ENCODE measurements at regions not wholly inside any gene's neighbourhood (a gene's known extent, or its start where the extent isn't known, plus 50 kb on each side); places are given as distances from the start of the nearest gene placed in this dataset.

GRCh38 chr10:15451137-15452094 is 80.3 kb upstream of the FAM171A1 start:
- H2AFZ ChIP-seq (ENCODE audit: low read length) = no peak overlapping the region
- H3K36me3 ChIP-seq (ENCODE audit: insufficient read depth, low read length) = no peaks in the 10 kb centered on the region
- H3F3A ChIP-seq (ENCODE audit: low read depth) = no peaks in the 10 kb centered on the region
- no peak overlapping the region for H3K4me2 ChIP-seq (ENCODE audit: low read depth, low read length, poor library complexity, severe bottlenecking)
- H3K4me3 ChIP-seq (ENCODE audit: low read length, poor library complexity, severe bottlenecking) = no peak overlapping the region
- no peak overlapping the region for H3K9ac ChIP-seq (ENCODE audit: low read depth, low read length, poor library complexity, severe bottlenecking)
- H4K20me1 ChIP-seq (ENCODE audit: insufficient read depth, low read length, poor library complexity, severe bottlenecking) = no peaks in the 10 kb centered on the region
- no peaks in the 10 kb centered on the region for H3K27me3 ChIP-seq (ENCODE audit: insufficient read depth, low read length, poor library complexity, severe bottlenecking)
- no peaks in the 10 kb centered on the region for H3K4me1 ChIP-seq (ENCODE audit: insufficient read depth, low read length, poor library complexity, severe bottlenecking)
- no peaks in the 10 kb centered on the region for H3K9me2 ChIP-seq (replicated peaks; ENCODE audit: low read depth, low read length)
- no peaks in the 10 kb centered on the region for H3K9me3 ChIP-seq (ENCODE audit: insufficient read depth, low read depth, low read length)
- no peaks in the 10 kb centered on the region for H3K79me2 ChIP-seq (ENCODE audit: insufficient read depth, low read length)
- TF ChIP-seq EZH2phosphoT487 (IDR thresholded peaks at IDR 0.05; ENCODE audit: borderline replicate concordance) = no peak
- TF ChIP-seq CTCF (conservative IDR thresholded peaks at IDR 0.05; ENCODE audit: low read length) = no peak

DNA sequence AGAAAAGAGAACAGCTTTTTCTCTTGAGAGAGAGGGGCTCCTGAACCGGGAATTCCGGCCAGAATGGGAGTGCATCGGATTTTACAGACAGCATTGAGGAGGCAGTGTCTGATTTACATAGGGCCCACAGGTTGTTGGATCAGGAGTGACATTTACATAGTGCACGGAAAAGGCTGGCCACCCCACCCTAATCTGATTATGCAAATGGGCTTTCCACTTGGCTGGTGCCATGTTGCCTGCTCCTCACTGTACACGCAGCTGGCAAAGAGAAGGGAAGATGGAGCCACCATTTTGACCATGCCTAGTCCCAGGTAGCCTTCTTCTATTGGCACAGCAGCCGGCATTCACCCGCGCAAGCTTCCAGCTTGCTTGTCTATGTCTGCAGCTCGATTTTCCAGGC is 77.5 kb upstream of the FAM171A1 start:
- Histone ChIP-seq H3K4me2 (ENCODE audit: low read depth, low read length, poor library complexity, severe bottlenecking) (no peak overlapping the region), H3K9me2 (replicated peaks; ENCODE audit: low read depth, low read length) (no peaks in the 10 kb centered on the region), H4K20me1 (ENCODE audit: insufficient read depth, low read length, poor library complexity, severe bottlenecking) (no peaks in the 10 kb centered on the region), H3K9ac (ENCODE audit: low read depth, low read length, poor library complexity, severe bottlenecking) (no peak overlapping the region), H3K9me3 (ENCODE audit: insufficient read depth, low read depth, low read length) (no peaks in the 10 kb centered on the region), H3K4me1 (ENCODE audit: insufficient read depth, low read length, poor library complexity, severe bottlenecking) (no peaks in the 10 kb centered on the region), H3F3A (ENCODE audit: low read depth) (no peaks in the 10 kb centered on the region), H3K27me3 (ENCODE audit: insufficient read depth, low read length, poor library complexity, severe bottlenecking) (no peaks in the 10 kb centered on the region), H2AFZ (ENCODE audit: low read length) (no peak overlapping the region), H3K36me3 (ENCODE audit: insufficient read depth, low read length) (no peaks in the 10 kb centered on the region), H3K79me2 (ENCODE audit: insufficient read depth, low read length) (no peaks in the 10 kb centered on the region), H3K4me3 (ENCODE audit: low read length, poor library complexity, severe bottlenecking) (no peak overlapping the region)
- TF ChIP-seq CTCF (conservative IDR thresholded peaks at IDR 0.05; ENCODE audit: low read length) = no peak
- TF ChIP-seq EZH2phosphoT487 (IDR thresholded peaks at IDR 0.05; ENCODE audit: borderline replicate concordance) = no peak

DNA sequence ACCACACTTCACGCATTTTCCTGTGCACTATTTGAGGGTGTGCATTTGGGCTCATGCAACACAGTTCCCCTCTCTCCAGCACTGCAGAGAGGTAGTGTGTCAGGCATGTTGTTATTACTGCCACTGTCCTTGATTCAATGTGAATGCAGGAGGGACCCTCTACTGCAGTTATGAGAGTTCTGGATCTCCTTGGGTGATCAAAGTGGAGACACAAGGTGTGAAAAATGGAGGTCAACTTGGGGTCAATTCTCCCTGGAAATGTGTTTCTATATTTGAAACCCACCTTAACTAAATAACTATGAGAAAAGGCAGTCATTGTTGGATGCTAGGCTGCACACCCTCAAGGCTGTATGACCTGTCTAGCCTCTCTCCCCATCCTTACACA is 73.9 kb upstream of the FAM171A1 start:
- Histone ChIP-seq H3K79me2 (ENCODE audit: insufficient read depth, low read length) (no peaks in the 10 kb centered on the region), H3K9me2 (replicated peaks; ENCODE audit: low read depth, low read length) (no peaks in the 10 kb centered on the region), H4K20me1 (ENCODE audit: insufficient read depth, low read length, poor library complexity, severe bottlenecking) (no peaks in the 10 kb centered on the region), H3K9ac (ENCODE audit: low read depth, low read length, poor library complexity, severe bottlenecking) (no peak overlapping the region), H3K9me3 (ENCODE audit: insufficient read depth, low read depth, low read length) (no peaks in the 10 kb centered on the region), H2AFZ (ENCODE audit: low read length) (no peak overlapping the region), H3K4me3 (ENCODE audit: low read length, poor library complexity, severe bottlenecking) (no peak overlapping the region), H3K4me1 (ENCODE audit: insufficient read depth, low read length, poor library complexity, severe bottlenecking) (no peaks in the 10 kb centered on the region), H3K36me3 (ENCODE audit: insufficient read depth, low read length) (no peaks in the 10 kb centered on the region), H3K27me3 (ENCODE audit: insufficient read depth, low read length, poor library complexity, severe bottlenecking) (no peaks in the 10 kb centered on the region), H3K4me2 (ENCODE audit: low read depth, low read length, poor library complexity, severe bottlenecking) (no peak overlapping the region), H3F3A (ENCODE audit: low read depth) (no peaks in the 10 kb centered on the region)
- TF ChIP-seq CTCF (conservative IDR thresholded peaks at IDR 0.05; ENCODE audit: low read length) = no peak
- no peak for TF ChIP-seq EZH2phosphoT487 (IDR thresholded peaks at IDR 0.05; ENCODE audit: borderline replicate concordance)

All from Loucy (cell line).